ENCODE measurements at regions not wholly inside any gene's neighbourhood (a gene's known extent, or its start where the extent isn't known, plus 50 kb on each side); places are given as distances from the start of the nearest gene placed in this dataset.
"Not testable (repeated sequence)": the region's sequence is repeated elsewhere in the genome, so short reads cannot be mapped to it uniquely, and the experiment has no call there.

GRCh38 chr4:134663742-134664141 is 462.2 kb upstream of the PABPC4L start:
- intact Hi-C loops (cut with DNase I, micrococcal nuclease) = no loop called here
- no peak for DNase-seq
- no peaks in the 10 kb centered on the region for H3K27me3 Mint-ChIP-seq
- H3K4me3 Mint-ChIP-seq = no peak overlapping the region
- ATAC-seq = no peak
- H3K27ac Mint-ChIP-seq = no peak overlapping the region
- ChIA-PET POLR2A (no interaction called here), CTCF (no interaction called here)
- no peaks in the 10 kb centered on the region for H3K4me1 Mint-ChIP-seq
- H3K36me3 Mint-ChIP-seq (ENCODE audit: low read depth) = no peaks in the 10 kb centered on the region
- no peaks in the 10 kb centered on the region for H3K9me3 Mint-ChIP-seq (ENCODE audit: low read depth)

DNA sequence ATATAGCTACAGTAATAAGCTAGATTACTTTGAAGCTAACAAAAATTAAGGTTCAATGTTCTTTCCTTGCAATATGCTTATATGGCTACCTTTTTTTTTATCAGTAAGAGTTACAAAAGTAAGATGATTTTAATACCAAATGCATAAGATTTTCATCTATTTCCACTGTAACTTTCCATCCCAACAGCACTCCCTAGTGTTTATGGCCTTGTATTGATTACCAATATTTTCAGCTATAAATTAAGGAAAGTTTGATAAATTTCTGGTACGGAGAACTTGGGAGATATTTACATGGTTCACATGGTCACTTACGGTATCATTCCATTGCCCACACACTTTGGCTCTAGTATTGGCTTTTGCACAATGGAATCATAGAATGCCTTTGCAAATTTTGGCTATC is 448.9 kb upstream of the PABPC4L start:
- Mint-ChIP-seq H3K27ac (no peak overlapping the region), H3K36me3 (ENCODE audit: low read depth) (no peaks in the 10 kb centered on the region), H3K4me3 (no peak overlapping the region), H3K9me3 (ENCODE audit: low read depth) (peaks cover 4% of the 10 kb centered on the region), H3K4me1 (no peaks in the 10 kb centered on the region), H3K27me3 (no peaks in the 10 kb centered on the region)
- ChIA-PET POLR2A (no interaction called here), CTCF (no interaction called here)
- ATAC-seq = no peak
- DNase-seq = no peak
- intact Hi-C loops (cut with DNase I, micrococcal nuclease) = no loop called here

- no peaks in the 10 kb centered on the region for H3K27me3 Mint-ChIP-seq
- H3K27ac Mint-ChIP-seq = no peak overlapping the region
- H3K36me3 Mint-ChIP-seq (ENCODE audit: low read depth) = no peaks in the 10 kb centered on the region
- POLR2A ChIA-PET = no interaction called here
- CTCF ChIA-PET = no interaction called here
- ATAC-seq (no peak), DNase-seq (no peak)
- H3K4me3 Mint-ChIP-seq = no peak overlapping the region
- H3K9me3 Mint-ChIP-seq (ENCODE audit: low read depth) = peaks cover 5% of the 10 kb centered on the region
- H3K4me1 Mint-ChIP-seq = no peaks in the 10 kb centered on the region
- intact Hi-C loops (cut with DNase I, micrococcal nuclease) = no loop called here
Observed at GRCh38 chr4:134645778-134646177, 444.2 kb upstream of the PABPC4L start.

GRCh38 chr4:134636338-134637051 is 434.9 kb upstream of the PABPC4L start:
- no peaks in the 10 kb centered on the region for H3K27me3 Mint-ChIP-seq
- no peak for ATAC-seq
- no peaks in the 10 kb centered on the region for H3K4me1 Mint-ChIP-seq
- H3K4me3 Mint-ChIP-seq = no peak overlapping the region
- ChIA-PET POLR2A (no interaction called here), CTCF (interaction anchor here (0.6 kb wide), 1 partner anchor 730 kb away, joined by 3 read pairs; no protein-coding TSS in a partner anchor)
- H3K27ac Mint-ChIP-seq = no peak overlapping the region
- no peaks in the 10 kb centered on the region for H3K36me3 Mint-ChIP-seq (ENCODE audit: low read depth)
- intact Hi-C loops (cut with DNase I, micrococcal nuclease) = no loop called here
- no peak for DNase-seq
- peaks cover 7% of the 10 kb centered on the region for H3K9me3 Mint-ChIP-seq (ENCODE audit: low read depth)

DNA sequence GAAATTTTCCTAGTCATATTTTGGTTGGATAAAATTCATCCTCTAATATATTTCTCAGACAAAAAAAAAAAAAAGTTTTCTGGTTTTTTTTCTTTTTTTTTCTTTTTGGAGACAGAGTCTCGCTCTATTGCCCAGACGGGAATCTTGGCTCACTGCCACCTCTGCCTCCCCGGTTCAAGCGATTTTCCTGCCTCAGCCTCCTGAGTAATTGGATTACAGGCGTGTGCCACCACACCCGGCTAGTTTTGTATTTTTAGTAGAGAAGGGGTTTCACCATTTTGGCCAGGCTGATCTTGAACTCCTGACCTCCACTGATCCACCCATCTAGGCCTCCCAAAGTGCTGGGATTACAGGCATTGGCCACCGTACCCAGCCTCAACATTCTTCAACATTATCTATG is 432.7 kb upstream of the PABPC4L start:
- Mint-ChIP-seq H3K27ac (no peak overlapping the region), H3K27me3 (no peaks in the 10 kb centered on the region), H3K36me3 (ENCODE audit: low read depth) (no peaks in the 10 kb centered on the region), H3K4me3 (no peak overlapping the region), H3K4me1 (no peaks in the 10 kb centered on the region), H3K9me3 (ENCODE audit: low read depth) (peaks cover 7% of the 10 kb centered on the region)
- ATAC-seq = no peak
- ChIA-PET POLR2A (no interaction called here), CTCF (no interaction called here)
- intact Hi-C loops (cut with DNase I, micrococcal nuclease) = no loop called here
- no peak for DNase-seq

- DNase-seq (no peak), ATAC-seq (no peak)
- Mint-ChIP-seq H3K27me3 (no peaks in the 10 kb centered on the region), H3K4me1 (no peaks in the 10 kb centered on the region), H3K36me3 (ENCODE audit: low read depth) (no peaks in the 10 kb centered on the region), H3K4me3 (no peak overlapping the region), H3K27ac (no peak overlapping the region), H3K9me3 (ENCODE audit: low read depth) (peaks cover 2% of the 10 kb centered on the region)
- ChIA-PET CTCF (no interaction called here), POLR2A (no interaction called here)
- intact Hi-C loops (cut with DNase I, micrococcal nuclease) = no loop called here
Observed at GRCh38 chr4:134632056-134632455, 430.5 kb upstream of the PABPC4L start.

DNA sequence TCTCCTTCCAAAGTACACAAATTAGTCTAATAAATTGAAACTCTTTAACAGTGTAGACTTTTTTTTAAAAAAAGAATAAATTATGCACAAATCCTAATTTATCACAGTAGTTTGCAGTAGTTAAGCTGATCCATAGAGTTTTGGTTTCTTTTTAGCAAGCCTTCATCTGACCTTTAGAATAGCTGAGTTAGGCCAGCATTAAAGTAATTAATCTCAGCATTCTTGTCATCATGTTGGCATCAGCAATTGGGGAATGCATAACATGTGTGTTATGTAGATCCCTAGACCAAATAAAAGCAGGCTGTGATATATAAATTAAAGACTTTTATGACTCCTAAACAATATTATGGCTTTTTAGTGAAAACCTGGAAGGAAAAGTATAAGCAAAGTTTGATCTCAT is 426.5 kb upstream of the PABPC4L start:
- ChIA-PET POLR2A (no interaction called here), CTCF (interaction anchor here (2.1 kb wide), 1 partner anchor 12 kb away, joined by 5 read pairs; no protein-coding TSS in a partner anchor)
- peaks cover 2% of the 10 kb centered on the region for H3K9me3 Mint-ChIP-seq (ENCODE audit: low read depth)
- no peak overlapping the region for H3K27ac Mint-ChIP-seq
- ATAC-seq (no peak), DNase-seq (no peak)
- intact Hi-C loops (cut with DNase I, micrococcal nuclease) = no loop called here
- no peak overlapping the region for H3K4me3 Mint-ChIP-seq
- no peaks in the 10 kb centered on the region for H3K27me3 Mint-ChIP-seq
- H3K4me1 Mint-ChIP-seq = no peaks in the 10 kb centered on the region
- no peaks in the 10 kb centered on the region for H3K36me3 Mint-ChIP-seq (ENCODE audit: low read depth)

DNA sequence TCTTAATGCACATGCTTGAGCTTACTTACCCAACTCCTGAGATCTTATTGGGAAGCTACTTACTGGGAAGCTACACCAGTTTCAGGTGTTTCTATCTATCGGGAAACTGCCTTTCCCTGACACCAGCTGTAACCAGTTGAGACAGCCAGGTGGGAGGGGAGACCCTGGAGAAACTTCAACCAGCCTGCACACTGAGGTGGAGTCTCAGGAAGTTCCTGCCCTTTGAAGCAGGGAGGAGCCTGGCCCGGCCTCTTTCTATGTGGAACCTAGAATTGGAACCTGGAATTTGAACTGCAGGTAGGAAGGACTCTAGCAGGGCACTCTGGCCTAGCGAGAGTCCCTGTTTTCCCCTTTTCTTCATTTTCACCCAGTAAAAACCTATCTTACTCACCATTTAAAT is 425.8 kb upstream of the PABPC4L start:
- H3K27ac Mint-ChIP-seq = no peak overlapping the region
- DNase-seq = no peak
- H3K9me3 Mint-ChIP-seq (ENCODE audit: low read depth) = peaks cover 2% of the 10 kb centered on the region
- H3K4me1 Mint-ChIP-seq = no peaks in the 10 kb centered on the region
- ATAC-seq = no peak
- H3K4me3 Mint-ChIP-seq = no peak overlapping the region
- CTCF ChIA-PET = interaction anchor here (2.1 kb wide), 1 partner anchor 13 kb away, joined by 5 read pairs; no protein-coding TSS in a partner anchor
- POLR2A ChIA-PET = no interaction called here
- no peaks in the 10 kb centered on the region for H3K36me3 Mint-ChIP-seq (ENCODE audit: low read depth)
- intact Hi-C loops (cut with DNase I, micrococcal nuclease) = no loop called here
- no peaks in the 10 kb centered on the region for H3K27me3 Mint-ChIP-seq

DNA sequence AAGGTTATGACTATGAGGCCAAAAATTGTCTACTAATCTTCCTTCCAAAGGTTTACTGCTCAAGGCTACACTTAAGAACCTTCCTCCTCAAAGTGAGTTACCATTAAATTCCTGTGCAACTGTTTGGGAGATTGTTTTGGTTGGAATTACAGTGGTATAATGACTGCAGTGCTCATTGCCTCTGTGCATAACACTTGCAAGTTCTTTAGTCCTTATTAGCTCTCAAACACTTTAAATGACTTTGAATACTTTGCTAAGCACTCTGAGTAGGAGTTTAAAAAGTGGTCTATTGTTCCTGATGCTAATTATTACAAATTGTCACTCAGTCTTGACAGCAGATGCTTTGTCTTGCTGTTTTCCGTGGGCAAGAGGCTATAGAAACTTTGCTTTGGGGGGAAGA is 422.8 kb upstream of the PABPC4L start:
- CTCF ChIA-PET = no interaction called here
- ATAC-seq = no peak
- H3K4me3 Mint-ChIP-seq = no peak overlapping the region
- no peak for DNase-seq
- H3K4me1 Mint-ChIP-seq = no peaks in the 10 kb centered on the region
- no peaks in the 10 kb centered on the region for H3K27me3 Mint-ChIP-seq
- no peak overlapping the region for H3K27ac Mint-ChIP-seq
- H3K9me3 Mint-ChIP-seq (ENCODE audit: low read depth) = peaks cover 2% of the 10 kb centered on the region
- POLR2A ChIA-PET = no interaction called here
- intact Hi-C loops (cut with DNase I, micrococcal nuclease) = no loop called here
- no peaks in the 10 kb centered on the region for H3K36me3 Mint-ChIP-seq (ENCODE audit: low read depth)

DNA sequence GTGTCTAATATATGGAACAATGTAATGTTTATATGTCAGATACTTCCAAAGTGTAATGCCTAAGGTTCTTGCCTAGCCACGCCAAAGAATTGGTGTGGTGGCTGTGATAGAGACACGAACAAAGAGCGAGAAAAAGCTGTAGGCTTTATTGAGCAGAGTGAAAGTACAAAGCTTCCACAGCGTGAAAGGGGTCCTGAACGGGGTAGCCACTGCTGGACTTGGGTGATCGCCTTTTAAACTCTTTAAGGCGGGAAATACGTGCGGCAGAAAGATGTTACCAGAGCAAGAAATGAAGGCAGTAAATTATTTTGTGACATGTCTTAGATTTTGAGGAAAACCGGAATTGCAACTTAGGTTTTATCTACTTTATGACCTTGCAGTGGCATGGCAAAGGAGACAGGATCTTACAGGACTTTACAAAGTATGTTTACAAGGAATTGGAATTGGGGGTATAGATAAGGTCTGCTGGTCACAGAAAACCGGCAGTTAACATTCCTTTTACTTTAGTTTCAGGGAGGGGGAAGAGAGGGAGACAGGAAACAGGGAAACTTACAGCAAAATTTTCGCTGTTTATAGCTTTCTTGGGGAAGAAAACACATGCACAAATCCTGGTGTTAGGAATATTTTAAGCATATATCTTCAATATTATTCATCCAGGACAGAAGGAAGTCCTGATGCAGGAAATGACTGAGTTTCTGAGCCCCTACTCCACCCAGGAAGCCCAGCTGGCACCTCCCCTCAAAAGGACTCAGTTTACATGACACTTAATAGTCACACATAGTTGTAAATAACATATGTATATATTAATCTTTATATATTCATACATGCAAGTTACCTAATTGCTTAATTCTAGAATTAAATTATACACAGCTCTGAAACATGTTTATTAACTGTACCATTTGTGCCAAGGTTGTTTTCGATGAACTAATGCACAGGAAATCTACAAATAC is 421.3 kb upstream of the PABPC4L start:
- H3K27me3 Mint-ChIP-seq; H3K36me3 Mint-ChIP-seq (ENCODE audit: low read depth); H3K27ac Mint-ChIP-seq; H3K4me3 Mint-ChIP-seq; H3K4me1 Mint-ChIP-seq; intact Hi-C loops (cut with DNase I, micrococcal nuclease); DNase-seq; ATAC-seq; CTCF ChIA-PET; H3K9me3 Mint-ChIP-seq (ENCODE audit: low read depth): not testable (repeated sequence)
- POLR2A ChIA-PET = interaction anchor here (0.6 to 0.7 kb wide), 2 partner anchors 15 to 1515 kb away, joined by 3 read pairs; no protein-coding TSS in a partner anchor

GRCh38 chr4:134622199-134622598 is 420.6 kb upstream of the PABPC4L start:
- DNase-seq (no peak), ATAC-seq (no peak)
- no peaks in the 10 kb centered on the region for H3K4me1 Mint-ChIP-seq
- no peak overlapping the region for H3K4me3 Mint-ChIP-seq
- no peaks in the 10 kb centered on the region for H3K36me3 Mint-ChIP-seq (ENCODE audit: low read depth)
- no peaks in the 10 kb centered on the region for H3K27me3 Mint-ChIP-seq
- no peak overlapping the region for H3K27ac Mint-ChIP-seq
- POLR2A ChIA-PET = interaction anchor here (0.6 kb wide), 1 partner anchor 1515 kb away, joined by 3 read pairs; no protein-coding TSS in a partner anchor
- intact Hi-C loops (cut with DNase I, micrococcal nuclease) = no loop called here
- CTCF ChIA-PET = no interaction called here
- H3K9me3 Mint-ChIP-seq (ENCODE audit: low read depth) = peaks cover 3% of the 10 kb centered on the region

DNA sequence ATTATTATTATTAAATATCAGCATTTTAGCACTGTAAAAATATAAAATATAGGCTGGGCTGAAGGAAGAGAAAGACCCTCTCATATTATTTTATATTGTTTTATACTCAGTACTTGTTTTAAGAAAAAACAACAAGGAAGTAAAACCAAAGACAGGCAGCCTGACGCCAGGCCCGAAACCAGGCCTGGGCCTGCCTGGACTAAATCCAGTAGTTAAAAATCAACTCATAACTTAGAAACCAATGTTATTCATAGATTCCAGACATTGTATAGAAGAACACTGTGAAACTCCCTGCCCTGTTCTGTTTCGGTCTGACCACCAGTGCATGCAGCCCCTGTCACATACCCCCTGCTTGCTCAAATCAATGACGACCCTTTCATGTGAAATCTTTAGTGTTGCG is 420.1 kb upstream of the PABPC4L start:
- H3K27me3 Mint-ChIP-seq; H3K9me3 Mint-ChIP-seq (ENCODE audit: low read depth); H3K27ac Mint-ChIP-seq; H3K4me3 Mint-ChIP-seq; ATAC-seq; H3K36me3 Mint-ChIP-seq (ENCODE audit: low read depth); H3K4me1 Mint-ChIP-seq; intact Hi-C loops (cut with DNase I, micrococcal nuclease); CTCF ChIA-PET; DNase-seq: not testable (repeated sequence)
- POLR2A ChIA-PET = interaction anchor here (0.6 kb wide), 1 partner anchor 1516 kb away, joined by 3 read pairs; no protein-coding TSS in a partner anchor

Measured in activated CD4-positive, alpha-beta T cell treated with anti-CD3 and anti-CD28 coated beads for 36 hours (primary cell).